Trophoblast cell (in vitro differentiated cells and primary cell): ENCODE measurements at regions not wholly inside any gene's neighbourhood (a gene's known extent, or its start where the extent isn't known, plus 50 kb on each side); places are given as distances from the start of the nearest gene placed in this dataset.

Experiments used
- DNase-seq, 2 donors: peaks; one replicate each; pipeline ENCODE4 v3.0.0-alpha.2; 2016
- H2AFZ ChIP-seq: 2 replicates; pipeline ENCODE4 v1.6.1; 2013; ENCODE audit warnings: low read length, moderate library complexity, mild to moderate bottlenecking; ENCODE audit not compliant: insufficient read depth, poor library complexity
- H2AK5ac ChIP-seq: 2 replicates; pipeline ENCODE4 v1.6.1; 2013; ENCODE audit warnings: mild to moderate bottlenecking, low read length
- H2BK120ac ChIP-seq: 2 replicates; pipeline ENCODE4 v1.6.1; 2013; ENCODE audit warnings: low read length, mild to moderate bottlenecking, moderate library complexity; ENCODE audit not compliant: insufficient read depth, poor library complexity
- H2BK12ac ChIP-seq: 2 replicates; pipeline ENCODE4 v1.6.1; 2013; ENCODE audit warnings: mild to moderate bottlenecking, low read length, moderate library complexity
- H2BK5ac ChIP-seq: 2 replicates; pipeline ENCODE4 v1.6.1; 2013; ENCODE audit warnings: low read length, low read depth, moderate library complexity, mild to moderate bottlenecking; ENCODE audit not compliant: poor library complexity
- H3K14ac ChIP-seq: 2 replicates; pipeline ENCODE4 v1.6.1; 2013; ENCODE audit warnings: mild to moderate bottlenecking, low read length
- H3K18ac ChIP-seq: 2 replicates; pipeline ENCODE4 v1.6.1; 2013; ENCODE audit warnings: mild to moderate bottlenecking, low read length
- H3K23ac ChIP-seq: 2 replicates; pipeline ENCODE4 v1.6.1; 2013; ENCODE audit warnings: low read length
- H3K27ac ChIP-seq: 2 replicates; pipeline ENCODE4 v1.5.1; 2013; ENCODE audit warnings: low read depth, mild to moderate bottlenecking, inconsistent platforms, low read length, moderate library complexity
- H3K27me3 ChIP-seq: 2 replicates; pipeline ENCODE4 v1.6.1; 2013; ENCODE audit warnings: inconsistent platforms, mild to moderate bottlenecking, low read length, moderate library complexity; ENCODE audit not compliant: insufficient read depth
- H3K36me3 ChIP-seq, 2 experiments: 1 replicate in 1 of 2; 2 replicates in 1 of 2; pipeline ENCODE4 v1.6.1; 2013; ENCODE audit warnings: low read length in 2 of 2, mild to moderate bottlenecking in 2 of 2, moderate library complexity in 1 of 2; ENCODE audit not compliant: insufficient read depth in 2 of 2, control insufficient read depth in 1 of 2
- H3K4ac ChIP-seq: 2 replicates; pipeline ENCODE4 v1.6.1; 2013; ENCODE audit warnings: low read depth, mild to moderate bottlenecking, low read length, moderate library complexity
- H3K4me1 ChIP-seq, 2 experiments: 1 replicate in 1 of 2; 2 replicates in 1 of 2; pipeline ENCODE4 v1.6.1; 2013; ENCODE audit warnings: low read length in 2 of 2, mild to moderate bottlenecking in 2 of 2, moderate library complexity in 1 of 2; ENCODE audit not compliant: insufficient read depth in 2 of 2, control insufficient read depth in 1 of 2
- H3K4me2 ChIP-seq: 2 replicates; pipeline ENCODE4 v1.6.1; 2013; ENCODE audit warnings: inconsistent platforms, mild to moderate bottlenecking, low read length, moderate library complexity
- H3K4me3 ChIP-seq: 2 replicates; pipeline ENCODE4 v1.5.1; 2013; ENCODE audit warnings: mild to moderate bottlenecking, low read depth, low read length, inconsistent platforms
- H3K79me1 ChIP-seq: one replicate; pipeline ENCODE4 v1.6.1; 2013; ENCODE audit warnings: low read length
- H3K79me2 ChIP-seq: 2 replicates; pipeline ENCODE4 v1.6.1; 2013; ENCODE audit warnings: low read length, mild to moderate bottlenecking; ENCODE audit not compliant: control insufficient read depth, insufficient read depth, poor library complexity
- H3K9ac ChIP-seq: 2 replicates; pipeline ENCODE4 v1.6.1; 2013; ENCODE audit warnings: mild to moderate bottlenecking, low read length
- H3K9me3 ChIP-seq: 2 replicates; pipeline ENCODE4 v1.6.1; 2013; ENCODE audit warnings: low read depth, mild to moderate bottlenecking, control low read depth, inconsistent platforms, low read length; ENCODE audit not compliant: insufficient read depth
- H4K12ac ChIP-seq: 2 replicates; pipeline ENCODE4 v1.6.1; 2013; ENCODE audit warnings: low read depth, mild to moderate bottlenecking, low read length, moderate library complexity
- H4K8ac ChIP-seq: 2 replicates; pipeline ENCODE4 v1.6.1; 2013; ENCODE audit warnings: low read depth, mild to moderate bottlenecking, low read length, moderate library complexity
- H4K91ac ChIP-seq: one replicate; pipeline ENCODE4 v1.6.1; 2013; ENCODE audit warnings: low read depth, mild to moderate bottlenecking, low read length, moderate library complexity
- WGBS: extraction: QIAGEN DNeasy Blood & Tissue Kit; methylation state at CpG from one replicate; pipeline ENCODE4 v1.1.7; 2013; ENCODE audit warnings: missing lambda C conversion rate; ENCODE audit not compliant: insufficient read length, insufficient coverage; ENCODE audit errors: extremely low coverage; 5-methylcytosine and 5-hydroxymethylcytosine counted together

DNA sequence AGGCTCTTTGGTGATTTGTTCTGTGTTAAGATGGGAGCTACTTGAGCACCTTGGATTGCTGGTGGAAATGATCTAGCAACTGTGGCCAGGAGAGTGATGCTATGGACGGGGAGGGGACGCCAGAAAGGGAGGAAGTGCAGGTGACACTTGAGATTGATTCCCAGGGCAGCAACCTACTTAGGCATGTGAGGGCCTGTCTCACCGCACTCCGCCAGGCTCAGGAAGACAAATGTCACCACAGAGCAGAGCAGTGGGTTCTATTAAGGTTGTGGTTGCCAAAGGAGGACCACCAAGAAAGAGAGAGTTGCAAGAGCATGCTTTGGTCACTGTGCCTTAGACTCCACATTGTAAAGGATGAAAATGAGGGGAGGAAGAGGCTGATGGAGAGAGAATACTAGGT, 404.3 kb downstream of the IRX1 start:
- no peak overlapping the region for H3K18ac ChIP-seq

DNA sequence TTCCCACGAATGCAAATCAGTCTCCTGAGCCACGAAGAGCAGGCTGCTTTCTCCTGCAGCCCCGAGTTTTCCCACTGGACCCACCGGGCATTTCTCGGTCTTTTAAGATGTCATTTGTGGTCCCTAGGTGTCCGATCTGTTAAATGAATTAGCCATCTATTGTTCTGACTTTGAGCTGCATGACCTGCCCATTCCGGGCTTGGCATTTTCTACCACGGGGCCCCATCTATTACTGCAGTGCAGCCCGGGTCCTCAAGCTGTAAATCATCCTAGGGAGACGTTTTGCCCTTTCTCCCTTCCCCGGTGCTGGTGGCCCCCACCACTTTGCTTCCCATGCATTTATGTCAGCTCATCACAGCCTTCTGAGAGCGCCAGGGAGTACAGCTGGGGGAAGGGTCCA, 405.4 kb downstream of the IRX1 start:
- Histone ChIP-seq H3K79me1 (no peaks in the 10 kb centered on the region), H3K9me3 (peaks cover 3% of the 10 kb centered on the region), H3K23ac (no peak overlapping the region), H3K4me3 (no peak overlapping the region), H4K8ac (no peak overlapping the region), H3K36me3 (no peaks in the 10 kb centered on the region), H2BK12ac (no peak overlapping the region), H2BK120ac (no peak overlapping the region), H3K4me1 (no peaks in the 10 kb centered on the region), H3K9ac (no peak overlapping the region), H3K27ac (no peak overlapping the region), H3K4me2 (no peak overlapping the region), H2BK5ac (no peak overlapping the region), H4K91ac (no peak overlapping the region), H2AK5ac (no peak overlapping the region), H3K4ac (no peak overlapping the region), H3K18ac (no peak overlapping the region), H3K27me3 (no peaks in the 10 kb centered on the region), H2AFZ (no peak overlapping the region), H3K79me2 (no peaks in the 10 kb centered on the region), H3K14ac (no peak overlapping the region), H4K12ac (no peak overlapping the region)
- no peak for DNase-seq
- WGBS, result no CpG with 5 or more reads among the region's 12 CpGs

More for the DNA sequence above, 404.3 kb downstream of the IRX1 start:
- Histone ChIP-seq H2AFZ (no peak overlapping the region), H4K91ac (no peak overlapping the region), H3K27me3 (no peaks in the 10 kb centered on the region), H3K4me3 (no peak overlapping the region), H2BK5ac (no peak overlapping the region), H3K14ac (no peak overlapping the region), H3K79me2 (no peaks in the 10 kb centered on the region), H4K12ac (no peak overlapping the region), H2BK120ac (no peak overlapping the region), H3K9ac (no peak overlapping the region), H2AK5ac (no peak overlapping the region), H3K4me1 (no peaks in the 10 kb centered on the region), H3K4me2 (no peak overlapping the region), H3K79me1 (no peaks in the 10 kb centered on the region), H2BK12ac (no peak overlapping the region), H3K23ac (no peak overlapping the region), H3K36me3 (no peaks in the 10 kb centered on the region), H4K8ac (no peak overlapping the region), H3K9me3 (peaks cover 3% of the 10 kb centered on the region), H3K4ac (no peak overlapping the region), H3K27ac (no peak overlapping the region)
- no CpG with 5 or more reads among the region's 4 CpGs for WGBS
- no peak for DNase-seq

DNA sequence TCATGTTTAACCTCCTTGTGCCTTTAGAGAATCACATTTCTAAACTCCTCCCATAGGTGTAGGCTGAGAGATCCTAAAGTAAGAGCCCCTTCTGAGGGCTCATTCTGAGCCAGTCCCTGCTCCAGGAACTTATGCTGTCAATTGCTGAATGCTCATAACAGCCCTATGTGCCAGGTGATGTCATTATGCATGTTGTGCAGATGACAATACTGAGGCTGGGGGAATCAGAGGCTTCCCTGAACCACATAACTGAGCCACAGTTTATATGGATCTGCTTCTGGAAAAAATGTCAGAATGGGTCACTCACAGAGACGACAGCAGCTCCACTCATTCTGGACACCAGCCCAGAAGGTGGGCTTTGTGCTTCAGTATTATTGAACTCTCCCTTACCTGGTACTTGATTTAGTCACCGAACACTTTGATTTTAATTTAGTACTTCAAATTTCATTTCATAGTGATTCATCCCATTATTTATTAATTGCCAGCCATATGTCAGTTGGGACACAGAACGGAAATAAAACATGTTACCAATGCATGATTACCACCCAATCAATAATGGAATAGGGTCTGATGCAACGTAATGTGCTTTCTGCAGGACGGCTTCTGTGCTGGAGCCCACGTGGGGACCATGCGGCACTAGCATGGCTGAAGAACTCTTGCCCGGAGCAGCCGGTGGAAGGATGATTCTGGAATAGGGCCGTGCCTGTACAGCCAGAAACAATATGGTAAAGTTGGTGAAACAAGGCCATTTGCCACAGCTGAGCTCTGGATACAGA, 406.3 kb downstream of the IRX1 start:
- Histone ChIP-seq H3K4ac (no peak overlapping the region), H3K4me1 (no peaks in the 10 kb centered on the region), H3K14ac (no peak overlapping the region), H4K8ac (no peak overlapping the region), H3K79me1 (no peaks in the 10 kb centered on the region), H3K9ac (no peak overlapping the region), H2BK120ac (no peak overlapping the region), H2AK5ac (no peak overlapping the region), H3K9me3 (peaks cover 3% of the 10 kb centered on the region), H3K18ac (no peak overlapping the region), H2BK5ac (no peak overlapping the region), H4K12ac (no peak overlapping the region), H3K27me3 (no peaks in the 10 kb centered on the region), H3K27ac (no peak overlapping the region), H3K79me2 (no peaks in the 10 kb centered on the region), H3K23ac (no peak overlapping the region), H3K4me3 (no peak overlapping the region), H2BK12ac (no peak overlapping the region), H3K36me3 (no peaks in the 10 kb centered on the region), H2AFZ (no peak overlapping the region), H4K91ac (no peak overlapping the region), H3K4me2 (no peak overlapping the region)
- WGBS, result no CpG with 5 or more reads among the region's 10 CpGs
- no peak for DNase-seq

DNA sequence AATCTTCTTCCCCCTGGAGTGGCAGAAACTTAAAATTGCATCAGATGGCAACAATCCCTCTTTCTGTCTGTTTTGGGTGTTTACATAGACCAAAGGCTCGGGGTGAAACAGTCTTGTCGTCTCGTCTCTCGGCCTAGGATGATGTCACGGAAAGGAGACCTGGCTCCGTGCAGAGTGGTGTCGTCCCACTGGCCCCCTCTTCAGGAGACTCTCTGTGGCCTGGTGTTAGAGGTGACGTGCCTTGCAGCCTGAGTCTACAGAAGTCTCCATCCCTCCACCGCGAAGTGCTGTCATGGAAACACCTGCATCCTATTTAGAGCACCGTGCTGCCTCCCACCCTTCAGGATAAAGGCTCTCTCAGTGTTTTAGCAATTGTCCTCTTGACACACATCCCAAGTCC, 409.7 kb downstream of the IRX1 start:
- Histone ChIP-seq H3K18ac (no peak overlapping the region), H4K12ac (no peak overlapping the region), H2BK5ac (no peak overlapping the region), H2AK5ac (no peak overlapping the region), H2BK12ac (no peak overlapping the region), H3K79me2 (no peaks in the 10 kb centered on the region), H3K36me3 (no peaks in the 10 kb centered on the region), H3K4me2 (no peak overlapping the region), H4K91ac (no peak overlapping the region), H3K79me1 (no peaks in the 10 kb centered on the region), H3K27me3 (no peaks in the 10 kb centered on the region), H3K9me3 (peaks cover 2% of the 10 kb centered on the region), H3K9ac (no peak overlapping the region), H3K27ac (no peak overlapping the region), H3K14ac (no peak overlapping the region), H3K4ac (no peak overlapping the region), H3K4me3 (no peak overlapping the region), H3K23ac (no peak overlapping the region), H4K8ac (no peak overlapping the region), H2BK120ac (no peak overlapping the region), H3K4me1 (no peaks in the 10 kb centered on the region), H2AFZ (no peak overlapping the region)
- no CpG with 5 or more reads among the region's 11 CpGs for WGBS
- DNase-seq, result no peak
